ENCODE measurements at regions not wholly inside any gene's neighbourhood (a gene's known extent, or its start where the extent isn't known, plus 50 kb on each side); places are given as distances from the start of the nearest gene placed in this dataset.

DNA sequence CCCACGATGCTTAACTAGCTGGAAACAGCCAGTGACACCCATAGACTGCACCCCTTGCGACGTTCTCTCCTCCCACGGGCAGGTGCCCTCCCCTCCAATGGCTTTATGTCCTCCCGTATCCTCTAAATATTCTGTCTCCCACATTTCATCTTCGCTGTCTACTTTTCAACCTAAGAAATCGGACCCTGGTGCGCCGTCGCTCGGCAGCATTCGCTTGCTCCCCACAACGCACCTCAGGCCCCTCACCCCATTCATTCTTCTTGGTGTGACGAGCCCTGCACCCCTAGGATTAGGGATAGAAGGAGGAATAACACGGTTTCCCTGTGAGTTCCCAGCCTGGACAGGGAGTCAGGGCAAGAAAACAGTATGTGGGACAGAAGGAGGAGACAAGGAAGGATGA lies 74.3 kb upstream of the FOXQ1 start:
- TF ChIP-seq, protein P1, sequence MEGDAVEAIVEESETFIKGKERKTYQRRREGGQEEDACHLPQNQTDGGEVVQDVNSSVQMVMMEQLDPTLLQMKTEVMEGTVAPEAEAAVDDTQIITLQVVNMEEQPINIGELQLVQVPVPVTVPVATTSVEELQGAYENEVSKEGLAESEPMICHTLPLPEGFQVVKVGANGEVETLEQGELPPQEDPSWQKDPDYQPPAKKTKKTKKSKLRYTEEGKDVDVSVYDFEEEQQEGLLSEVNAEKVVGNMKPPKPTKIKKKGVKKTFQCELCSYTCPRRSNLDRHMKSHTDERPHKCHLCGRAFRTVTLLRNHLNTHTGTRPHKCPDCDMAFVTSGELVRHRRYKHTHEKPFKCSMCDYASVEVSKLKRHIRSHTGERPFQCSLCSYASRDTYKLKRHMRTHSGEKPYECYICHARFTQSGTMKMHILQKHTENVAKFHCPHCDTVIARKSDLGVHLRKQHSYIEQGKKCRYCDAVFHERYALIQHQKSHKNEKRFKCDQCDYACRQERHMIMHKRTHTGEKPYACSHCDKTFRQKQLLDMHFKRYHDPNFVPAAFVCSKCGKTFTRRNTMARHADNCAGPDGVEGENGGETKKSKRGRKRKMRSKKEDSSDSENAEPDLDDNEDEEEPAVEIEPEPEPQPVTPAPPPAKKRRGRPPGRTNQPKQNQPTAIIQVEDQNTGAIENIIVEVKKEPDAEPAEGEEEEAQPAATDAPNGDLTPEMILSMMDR (IDR thresholded peaks at IDR 0.05; ENCODE audit: unreplicated experiment in 3 of 3), result no peak
- H3K27me3 Mint-ChIP-seq (ENCODE audit: low read depth), result peaks cover 36% of the 10 kb centered on the region
- no peaks in the 10 kb centered on the region for H3K9me3 Mint-ChIP-seq
- no peak overlapping the region for H3K4me3 Mint-ChIP-seq
- no peak overlapping the region for H3K27ac Mint-ChIP-seq
- no peaks in the 10 kb centered on the region for H3K36me3 Mint-ChIP-seq (ENCODE audit: low read depth)
- H3K4me1 Mint-ChIP-seq, result no peaks in the 10 kb centered on the region

DNA sequence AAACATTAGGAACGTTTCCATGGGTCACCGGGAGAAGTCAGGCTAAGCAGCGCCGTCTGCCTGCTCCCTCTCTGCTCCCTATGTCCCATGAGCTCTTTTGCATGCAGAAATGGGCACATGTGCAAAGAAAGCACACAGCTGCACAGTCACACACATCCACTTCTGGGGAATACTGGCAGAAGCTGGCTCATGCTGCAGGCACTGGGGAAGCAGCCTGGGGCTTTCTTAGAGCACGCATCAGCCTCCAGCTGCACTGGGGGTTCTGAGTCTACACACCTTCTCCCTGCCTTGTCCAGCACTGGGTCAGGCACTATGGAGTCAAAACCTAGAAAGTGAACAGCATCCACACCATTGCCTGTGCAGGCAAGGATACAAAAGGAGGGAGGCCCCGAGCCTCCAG lies 76.1 kb upstream of the FOXQ1 start:
- no peaks in the 10 kb centered on the region for H3K4me1 Mint-ChIP-seq
- no peak overlapping the region for H3K27ac Mint-ChIP-seq
- peaks cover 39% of the 10 kb centered on the region for H3K27me3 Mint-ChIP-seq (ENCODE audit: low read depth)
- H3K36me3 Mint-ChIP-seq (ENCODE audit: low read depth), result no peaks in the 10 kb centered on the region
- no peak overlapping the region for H3K4me3 Mint-ChIP-seq
- H3K9me3 Mint-ChIP-seq, result no peaks in the 10 kb centered on the region
- TF ChIP-seq, protein P1 (IDR thresholded peaks at IDR 0.05; ENCODE audit: unreplicated experiment in 3 of 3), result no peak

DNA sequence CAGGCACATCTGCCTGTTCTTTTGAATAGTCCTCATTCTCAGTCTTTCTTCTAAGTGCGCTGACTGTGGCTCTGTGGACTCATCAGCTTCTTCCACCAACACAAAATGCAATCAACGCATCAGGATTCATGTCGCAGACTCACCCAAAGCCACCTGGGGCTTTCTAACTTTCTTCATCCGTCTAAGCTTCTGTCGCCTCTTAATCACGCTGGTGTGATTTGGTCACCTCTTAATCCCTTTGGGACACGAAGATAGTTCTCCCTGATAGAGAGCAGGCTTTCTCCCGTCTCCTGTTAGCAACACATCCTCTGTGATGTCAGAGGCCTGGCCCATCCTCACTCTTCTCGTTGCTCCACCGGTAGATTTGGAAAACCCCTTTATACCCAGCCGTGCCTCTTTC lies 78.0 kb upstream of the FOXQ1 start:
- H3K9me3 Mint-ChIP-seq, result no peaks in the 10 kb centered on the region
- no peak overlapping the region for H3K27ac Mint-ChIP-seq
- H3K4me3 Mint-ChIP-seq, result no peak overlapping the region
- H3K4me1 Mint-ChIP-seq, result no peaks in the 10 kb centered on the region
- TF ChIP-seq, protein P1 (IDR thresholded peaks at IDR 0.05; ENCODE audit: unreplicated experiment in 3 of 3), result no peak
- H3K36me3 Mint-ChIP-seq (ENCODE audit: low read depth), result no peaks in the 10 kb centered on the region
- H3K27me3 Mint-ChIP-seq (ENCODE audit: low read depth), result peaks cover 35% of the 10 kb centered on the region

DNA sequence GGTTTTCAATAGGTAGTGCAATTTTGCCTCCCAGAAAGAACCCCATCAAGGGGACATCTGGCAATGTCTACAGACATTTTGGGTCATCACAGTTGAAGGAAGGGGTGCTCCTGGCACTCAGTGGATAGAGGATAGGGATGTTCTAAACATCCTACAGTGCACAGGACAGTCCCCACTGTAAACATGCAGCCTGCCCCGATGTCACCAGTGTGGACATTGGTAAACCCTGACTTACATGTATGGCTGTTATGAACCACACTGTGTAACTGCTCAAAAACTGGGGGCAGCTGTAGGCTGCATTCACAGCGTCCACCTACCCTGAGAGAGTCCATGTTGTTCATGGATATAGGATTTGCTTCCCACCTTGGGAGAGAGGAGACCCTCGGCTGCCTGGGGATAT lies 79.3 kb upstream of the FOXQ1 start:
- Mint-ChIP-seq H3K27ac (no peak overlapping the region), H3K4me3 (no peak overlapping the region), H3K36me3 (ENCODE audit: low read depth) (no peaks in the 10 kb centered on the region), H3K9me3 (no peaks in the 10 kb centered on the region), H3K27me3 (ENCODE audit: low read depth) (peaks cover 30% of the 10 kb centered on the region), H3K4me1 (peaks cover 4% of the 10 kb centered on the region)
- TF ChIP-seq, protein P1 (IDR thresholded peaks at IDR 0.05; ENCODE audit: unreplicated experiment in 3 of 3), result no peak

GRCh38 chr6:1231941-1232340 lies 80.0 kb upstream of the FOXQ1 start:
- H3K4me1 Mint-ChIP-seq, result peaks cover 4% of the 10 kb centered on the region
- no peaks in the 10 kb centered on the region for H3K36me3 Mint-ChIP-seq (ENCODE audit: low read depth)
- no peak overlapping the region for H3K4me3 Mint-ChIP-seq
- no peak overlapping the region for H3K27ac Mint-ChIP-seq
- peaks cover 29% of the 10 kb centered on the region for H3K27me3 Mint-ChIP-seq (ENCODE audit: low read depth)
- H3K9me3 Mint-ChIP-seq, result no peaks in the 10 kb centered on the region
- TF ChIP-seq, protein P1 (IDR thresholded peaks at IDR 0.05; ENCODE audit: unreplicated experiment in 3 of 3), result no peak

GRCh38 chr6:1230689-1231605 lies 81.0 kb upstream of the FOXQ1 start:
- Mint-ChIP-seq H3K4me1 (peaks cover 10% of the 10 kb centered on the region), H3K27ac (no peak overlapping the region), H3K27me3 (ENCODE audit: low read depth) (peaks cover 32% of the 10 kb centered on the region), H3K36me3 (ENCODE audit: low read depth) (no peaks in the 10 kb centered on the region), H3K9me3 (no peaks in the 10 kb centered on the region), H3K4me3 (no peak overlapping the region)
- TF ChIP-seq, protein P1 (IDR thresholded peaks at IDR 0.05; ENCODE audit: unreplicated experiment in 3 of 3), result no peak

Measured in nephron (organoid).